HG02588 (cell line): ENCODE measurements at regions not wholly inside any gene's neighbourhood (a gene's known extent, or its start where the extent isn't known, plus 50 kb on each side); places are given as distances from the start of the nearest gene placed in this dataset.
"Not testable (repeated sequence)": the region's sequence is repeated elsewhere in the genome, so short reads cannot be mapped to it uniquely, and the experiment has no call there.

Source experiments
- ATAC-seq: cut with Tn5 transposase; IDR thresholded peaks from one replicate; pipeline ENCODE4 v1.9.1; 2021; ENCODE audit warnings: mild to moderate bottlenecking, moderate library complexity; ENCODE audit not compliant: unreplicated experiment

DNA sequence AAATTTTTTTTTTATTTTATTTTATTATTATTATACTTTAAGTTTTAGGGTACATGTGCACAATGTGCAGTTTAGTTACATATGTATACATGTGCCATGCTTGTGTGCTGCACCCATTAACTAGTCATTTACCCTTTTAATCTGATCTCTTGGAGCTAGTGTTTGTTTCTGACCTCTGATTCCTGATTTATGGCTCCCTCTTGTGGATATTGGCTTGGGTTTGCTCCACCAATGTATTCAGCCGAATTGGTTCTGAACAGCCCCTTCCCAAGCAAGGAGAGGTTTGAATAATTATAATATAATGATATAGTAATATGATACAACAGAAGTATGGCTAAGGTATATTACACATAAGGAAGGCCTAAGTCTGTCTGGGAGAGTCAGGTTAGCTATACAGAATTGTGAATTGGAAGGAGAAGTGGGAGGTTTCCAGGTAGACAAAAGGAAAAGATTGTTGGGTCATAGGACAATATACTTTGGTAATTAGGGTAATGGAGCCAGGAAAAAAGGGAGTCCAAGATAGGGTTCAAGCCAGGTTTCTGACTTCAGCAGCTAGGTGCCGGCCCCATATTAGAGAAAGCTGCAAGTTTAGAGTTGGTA is 53.1 kb upstream of the HMCN1 start:
- ATAC-seq = no peak

DNA sequence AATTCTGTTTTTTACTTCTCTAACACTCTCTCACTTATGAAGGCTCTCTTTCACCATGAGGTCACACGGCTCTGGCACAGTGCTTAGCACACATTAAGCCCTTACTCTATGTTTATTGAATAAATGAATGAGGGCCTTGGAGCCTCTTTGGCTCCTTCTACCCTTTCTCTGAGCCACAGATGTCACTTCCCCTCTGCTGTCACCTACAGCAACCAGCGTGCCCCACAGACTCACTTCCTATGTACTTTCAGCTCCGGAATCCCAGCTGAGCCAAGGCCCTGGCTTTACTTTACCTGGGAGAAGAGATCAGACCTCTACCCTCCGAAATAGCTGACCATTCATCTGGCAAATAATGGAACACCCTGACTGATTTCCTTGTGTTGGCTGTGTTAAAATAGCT is 53.7 kb upstream of the HMCN1 start:
- ATAC-seq = no peak

DNA sequence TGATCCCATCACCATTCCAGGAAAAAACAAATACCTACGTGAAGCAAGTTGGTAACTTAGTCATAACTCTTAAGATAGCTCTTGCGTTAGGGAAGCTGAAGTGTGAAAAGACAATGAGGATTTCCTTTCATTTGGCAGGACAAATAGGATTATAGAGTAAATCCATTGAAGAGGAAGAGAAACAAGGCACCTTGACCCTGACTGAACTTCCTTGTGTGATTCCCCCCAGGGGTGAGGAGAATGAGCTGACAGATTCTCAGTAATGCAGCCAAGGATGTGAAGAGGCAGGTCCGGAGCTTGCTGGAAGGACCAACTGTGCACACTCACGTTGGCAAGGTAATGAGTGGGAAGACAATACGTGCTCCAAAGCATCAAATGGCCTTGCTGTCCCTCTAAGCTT is 55.0 kb upstream of the HMCN1 start:
- no peak for ATAC-seq

- ATAC-seq = no peak
Measured at GRCh38 chr1:185676969-185677368, 57.2 kb upstream of the HMCN1 start.

DNA sequence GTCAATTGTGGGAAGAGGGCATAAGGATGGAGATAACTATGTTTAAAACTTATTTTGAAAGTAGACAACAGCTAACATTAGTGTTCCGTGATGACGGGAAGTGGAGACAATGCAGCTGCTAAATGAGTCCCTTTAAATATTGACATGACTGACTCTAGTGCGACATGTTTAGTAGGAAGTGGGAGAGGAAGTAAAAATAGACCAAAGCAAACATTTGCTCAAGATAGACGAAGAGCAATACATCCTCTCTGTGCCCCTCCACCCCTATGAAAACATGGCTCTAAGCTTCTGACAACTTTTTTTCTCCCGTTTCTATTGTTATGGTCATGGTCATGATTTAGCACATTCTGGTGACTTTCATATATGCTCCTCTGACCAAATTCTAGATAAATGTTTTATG is 60.0 kb upstream of the HMCN1 start:
- ATAC-seq = peak; percentile 59

DNA sequence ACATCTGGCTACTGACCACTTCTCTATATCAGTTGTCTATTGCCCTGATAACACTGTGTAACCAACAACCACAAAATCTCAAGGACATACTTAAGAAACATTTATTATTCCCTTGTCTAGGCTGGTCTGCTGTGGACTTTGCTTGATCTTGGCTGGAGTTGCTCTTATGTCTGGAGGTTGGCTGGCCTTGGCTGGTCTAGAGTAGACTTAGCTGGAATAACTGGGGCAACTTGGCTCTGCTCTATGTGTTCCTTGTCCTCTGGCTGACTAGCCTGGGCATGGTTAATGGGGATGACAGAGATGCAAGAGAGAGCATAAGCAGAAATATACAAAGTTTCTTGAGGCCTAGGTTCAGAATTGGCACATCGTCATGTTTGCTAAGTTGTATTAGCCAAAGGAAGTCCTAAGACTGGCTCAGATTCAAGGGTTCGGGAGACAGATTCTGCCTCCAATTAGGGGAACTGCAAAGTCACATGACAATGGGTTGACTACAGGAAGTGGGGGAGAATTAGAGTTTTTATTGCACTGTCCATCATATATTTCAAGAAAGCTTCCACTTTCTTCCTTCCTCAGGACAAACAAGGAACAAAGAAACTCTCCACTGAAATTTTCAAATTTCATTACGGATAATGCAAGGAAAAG is 61.4 kb upstream of the HMCN1 start:
- no peak for ATAC-seq

- ATAC-seq = no peak
Measured at GRCh38 chr1:185670187-185670627, 64.0 kb upstream of the HMCN1 start.

DNA sequence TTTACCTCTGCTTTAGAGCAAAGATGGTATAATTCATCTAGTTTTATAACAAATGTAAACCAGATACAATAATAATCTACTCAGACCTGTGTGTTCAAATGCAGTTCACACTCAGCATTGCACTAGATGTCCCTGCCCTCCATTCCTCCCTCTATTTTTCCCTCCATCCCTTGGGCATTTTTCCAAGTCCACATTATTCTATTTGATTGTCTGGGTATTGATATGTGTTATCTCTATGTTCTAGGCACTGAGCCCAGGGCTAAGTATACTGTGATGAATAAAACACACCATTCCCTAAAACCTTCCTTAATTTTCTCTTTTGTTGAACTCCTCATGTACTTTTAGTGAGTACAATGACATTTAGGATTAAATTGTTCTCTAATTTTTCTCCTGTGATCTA is 66.2 kb upstream of the HMCN1 start:
- no peak for ATAC-seq

DNA sequence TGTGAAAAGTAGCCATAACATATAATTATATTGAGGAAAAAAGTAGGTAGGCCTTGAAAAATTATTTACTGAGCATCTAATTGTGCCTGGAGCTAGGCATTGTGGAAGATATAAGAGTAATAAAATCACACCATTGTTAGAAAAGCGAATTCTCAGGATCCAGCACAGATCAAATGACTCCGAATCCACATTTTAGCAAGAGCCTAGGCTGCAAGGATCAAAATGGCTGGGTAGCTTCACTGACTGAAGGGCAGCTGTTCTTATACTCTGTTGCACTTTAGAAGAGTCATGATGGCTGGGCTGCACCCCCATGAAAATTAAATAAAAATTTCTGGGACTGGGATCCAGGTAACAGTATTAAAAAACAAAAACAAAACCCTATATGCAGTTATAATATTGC is 67.6 kb upstream of the HMCN1 start:
- no peak for ATAC-seq

DNA sequence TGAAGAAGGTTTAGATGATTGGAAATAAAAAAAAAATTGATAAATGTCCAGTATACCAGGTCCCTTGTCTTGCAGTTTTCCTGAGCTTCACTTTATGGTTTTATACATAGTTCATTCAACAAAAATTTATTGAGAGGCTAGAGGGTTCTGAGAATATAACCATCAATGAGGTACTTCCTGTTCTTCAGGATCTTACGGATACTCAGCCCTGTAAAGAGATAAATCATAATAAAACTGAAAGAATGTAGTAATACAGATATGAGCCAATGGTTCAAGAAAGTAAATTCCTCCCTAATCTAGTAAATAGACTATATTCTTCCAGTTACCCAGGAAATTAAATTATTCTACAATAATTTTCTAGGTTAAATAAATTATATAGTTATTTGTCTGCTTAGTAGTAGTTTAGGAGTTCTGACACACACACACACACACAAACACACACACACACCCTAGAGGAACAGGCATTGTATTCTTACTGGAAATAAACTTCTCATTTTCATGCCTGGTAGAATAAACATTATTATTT is 70.4 kb upstream of the HMCN1 start:
- no peak for ATAC-seq

- no peak for ATAC-seq
Measured at GRCh38 chr1:185663332-185663731, 70.9 kb upstream of the HMCN1 start.

DNA sequence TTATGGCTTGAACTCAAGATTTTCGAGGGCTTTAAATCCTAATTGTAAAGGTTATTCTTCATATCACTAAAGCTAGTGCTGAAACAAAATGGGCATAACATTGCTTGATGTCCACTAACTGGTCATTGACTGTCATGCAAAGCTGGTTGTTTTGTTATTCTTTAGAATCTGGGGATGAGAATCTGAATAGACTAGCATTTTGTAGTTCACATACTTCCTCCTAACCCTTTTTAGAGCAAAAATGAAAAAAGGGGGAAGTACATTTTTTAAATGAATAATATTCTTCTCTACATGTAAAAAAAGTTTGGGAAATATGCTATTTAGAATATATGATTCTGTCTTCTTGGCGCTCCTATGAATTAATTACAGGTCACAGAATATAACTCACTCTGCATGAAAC is 72.2 kb upstream of the HMCN1 start:
- ATAC-seq = no peak

DNA sequence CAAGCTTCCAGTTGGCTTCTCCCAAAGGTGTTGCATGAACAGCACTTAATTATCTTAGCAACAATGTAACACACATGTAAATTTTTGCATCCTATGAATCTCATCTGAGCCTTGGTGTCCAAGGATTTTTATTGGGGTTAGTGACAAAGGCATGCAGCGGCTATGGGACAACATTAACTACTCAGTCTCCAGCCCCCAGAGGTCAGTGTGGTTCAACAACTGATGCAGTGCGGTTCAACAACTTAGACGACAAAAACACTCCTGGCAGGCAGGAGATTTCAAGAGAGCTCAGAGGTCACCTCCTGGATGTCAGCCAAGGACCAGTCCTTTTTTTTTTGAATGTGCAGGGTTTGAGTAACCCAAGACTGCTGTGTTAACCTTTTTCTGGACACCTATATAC is 77.5 kb upstream of the HMCN1 start:
- no peak for ATAC-seq

- ATAC-seq = no peak
Measured at GRCh38 chr1:185654952-185655314, 79.3 kb upstream of the HMCN1 start.

- no peak for ATAC-seq
Measured at GRCh38 chr1:185654199-185654951, 79.8 kb upstream of the HMCN1 start.

DNA sequence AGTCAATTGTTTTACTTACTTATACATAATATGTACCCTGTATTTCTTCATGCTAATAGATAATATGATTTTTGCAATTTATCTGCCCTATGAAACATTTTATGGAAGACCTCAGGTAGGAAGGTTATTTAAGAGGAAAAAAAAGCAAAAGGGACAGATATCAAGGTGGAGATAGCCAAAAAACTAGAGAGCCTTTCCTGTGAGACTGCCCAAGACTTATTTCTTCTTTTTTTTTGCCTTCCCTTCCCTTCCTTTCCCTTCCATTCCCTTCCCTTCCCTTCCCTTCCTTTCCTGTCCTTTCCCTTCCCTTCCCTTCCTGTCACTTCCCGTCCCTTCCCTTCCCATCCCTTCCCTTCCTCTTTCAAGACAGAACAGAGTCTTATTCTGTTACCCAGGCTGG is 80.6 kb upstream of the HMCN1 start:
- no peak for ATAC-seq

DNA sequence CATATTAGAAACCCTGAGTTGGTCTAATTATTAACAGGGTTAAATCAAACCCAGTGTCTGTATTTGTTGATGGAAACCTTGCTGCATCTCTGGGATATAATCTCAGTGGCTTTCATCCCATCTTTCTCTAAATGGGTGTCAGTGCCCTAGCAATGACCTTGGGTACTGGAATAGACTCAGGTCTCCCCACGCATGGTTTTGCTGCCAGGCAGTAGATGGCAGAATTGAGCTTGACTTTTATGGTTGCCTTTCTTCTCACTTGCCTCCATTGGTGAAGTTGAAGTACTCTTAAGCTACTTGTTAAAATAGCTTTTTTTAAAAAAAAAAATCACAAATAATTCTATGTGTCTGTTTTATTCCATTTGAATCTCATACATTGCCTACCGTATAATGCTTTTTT is 81.8 kb upstream of the HMCN1 start:
- no peak for ATAC-seq

DNA sequence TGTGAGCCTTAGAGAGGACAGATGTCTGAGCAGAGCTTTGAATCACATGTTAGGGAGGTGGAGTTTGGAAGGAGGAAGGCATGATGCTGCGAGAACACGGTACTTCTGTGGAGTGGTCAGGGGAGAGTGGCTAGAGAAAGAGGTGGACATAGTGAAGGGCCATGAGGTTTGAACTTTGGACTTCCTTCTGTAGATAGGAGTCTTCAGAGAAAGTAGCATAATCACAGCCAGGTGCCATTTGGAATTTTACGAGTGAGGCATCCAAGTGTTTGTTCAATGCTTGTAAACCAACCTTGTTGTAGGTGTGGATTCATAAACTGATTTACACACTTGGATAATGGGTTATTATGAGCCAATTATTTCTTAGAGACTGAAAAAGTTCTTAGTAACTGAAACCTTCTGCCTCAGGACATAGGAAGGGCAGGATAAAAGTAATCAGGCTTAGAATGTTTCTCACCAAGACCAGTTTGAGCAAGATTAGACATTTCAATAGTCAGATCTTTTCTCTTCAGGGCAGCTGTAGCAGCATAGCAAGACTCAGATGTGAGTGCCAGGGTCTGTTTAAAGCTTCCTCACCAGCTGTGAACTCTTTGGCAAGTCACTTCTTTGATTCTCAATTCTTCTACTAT is 83.5 kb upstream of the HMCN1 start:
- ATAC-seq = no peak

DNA sequence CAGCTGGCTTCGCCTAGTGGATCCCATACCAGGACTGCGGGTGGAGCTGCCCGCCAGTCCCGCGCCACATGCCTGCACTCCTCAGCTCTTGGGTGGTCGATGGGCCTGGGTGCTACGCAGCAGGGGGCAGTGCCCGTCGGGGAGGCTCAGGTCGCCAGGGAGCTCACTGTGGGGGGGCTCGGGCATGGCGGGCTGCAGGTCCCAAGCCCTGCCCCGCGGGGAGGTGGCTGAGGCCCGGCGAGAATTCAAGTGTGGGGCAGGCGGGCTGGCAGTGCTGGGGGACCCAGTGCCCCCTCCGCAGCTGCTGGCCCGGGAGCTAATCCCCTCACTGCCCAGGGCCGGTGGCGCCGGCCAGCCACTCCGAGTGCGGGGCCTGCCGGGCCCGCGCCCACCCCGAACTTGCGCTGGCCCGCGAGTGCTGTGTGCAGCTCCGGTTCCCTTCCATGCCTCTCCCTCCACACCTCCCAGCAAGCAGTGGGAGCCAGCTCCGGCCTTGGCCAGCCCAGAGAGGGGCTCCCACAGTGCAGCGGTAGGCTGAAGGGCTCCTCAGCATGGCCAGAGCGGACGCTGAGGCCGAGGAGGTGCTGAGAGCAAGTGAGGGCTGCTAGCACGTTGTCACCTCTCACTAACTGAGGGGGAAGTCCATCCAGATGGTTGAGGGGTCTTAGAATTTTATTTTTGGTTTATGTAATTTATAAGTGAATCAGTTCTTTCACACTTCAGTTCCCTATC is 85.2 kb upstream of the HMCN1 start:
- no peak for ATAC-seq

GRCh38 chr1:185647597-185648267 is 86.5 kb upstream of the HMCN1 start:
- ATAC-seq = not testable (repeated sequence)
